K562 (cell line): ENCODE measurements at regions not wholly inside any gene's neighbourhood (a gene's known extent, or its start where the extent isn't known, plus 50 kb on each side); places are given as distances from the start of the nearest gene placed in this dataset.

Experiments
- ATAC-seq: fragments of 200-7000 bp; cut with Tn5 transposase; 3 replicates; pipeline ENCODE4 v1.9.1; 2020; ENCODE audit warnings: moderate library complexity
- BruUV-seq: library from RNA; stranded (reverse); fragments of 400-500 nt; replicated peaks from 2 replicates; lab custom pipeline; 2021; lab: Mats Ljungman, UMichigan
- CTCF ChIA-PET: fragments of 300-600 bp; formaldehyde crosslinking; extraction: SDS; loops from one replicate; lab custom pipeline; 2021; ENCODE audit warnings: low intra/inter-chr PET ratio; lab: Yijun Ruan, JAX
- POLR2A ChIA-PET: fragments of 300-600, 350-650 bp; sonication (Branson Sonifier 250); formaldehyde crosslinking; extraction: SDS; loops from one replicate; lab custom pipeline; 2021; ENCODE audit warnings: antibody characterized with exemption, inconsistent platforms; lab: Yijun Ruan, JAX
- DNase-seq, 4 experiments: peaks; one replicate each; pipeline versions ENCODE4 v3.0.0 to v3.0.0-alpha.2; 2011 to 2018; ENCODE audit warnings: low spot score in 3 of 4, mixed read lengths in 3 of 4; ENCODE audit errors: extremely low read depth in 1 of 4
- FAIRE-seq: peaks from 2 replicates; lab custom pipeline; 2011; peaks lifted over from hg19 to GRCh38; lab: Jason Lieb, UNC
- H2AFZ ChIP-seq: 2 replicates; pipeline ENCODE4 v1.6.0; 2011; ENCODE audit warnings: low read depth, low read length, control low read depth, inconsistent platforms
- H3K27ac ChIP-seq: fragments of 200-600 bp; 3 replicates; pipeline ENCODE4 v1.8.0; 2011; ENCODE audit warnings: low read depth, mild to moderate bottlenecking, control low read depth, inconsistent platforms, low read length, moderate library complexity, mixed read lengths; ENCODE audit errors: extremely low read depth
- H3K27me3 ChIP-seq, 2 experiments: fragments of 300-600 bp in 1 of 2; 2 replicates in 1 of 2; 3 replicates in 1 of 2; pipeline versions ENCODE4 v1.6.0 to v1.8.0; 2011; ENCODE audit warnings: inconsistent platforms in 2 of 2, low read length in 2 of 2, mild to moderate bottlenecking in 1 of 2, mixed read lengths in 1 of 2, moderate library complexity in 1 of 2; ENCODE audit not compliant: control insufficient read depth in 2 of 2, insufficient read depth in 2 of 2
- H3K36me3 ChIP-seq: fragments of 300-600 bp; 3 replicates; pipeline ENCODE4 v1.8.0; 2011; ENCODE audit warnings: mild to moderate bottlenecking, low read length, inconsistent platforms; ENCODE audit not compliant: control insufficient read depth, insufficient read depth
- H3K4me1 ChIP-seq, 2 experiments: fragments of 200-600 bp in 1 of 2; replicated peaks in 1 of 2; 2 replicates in 1 of 2; 3 replicates in 1 of 2; pipeline versions ENCODE4 v1.5.1 to v1.8.0; 2011; ENCODE audit warnings: inconsistent platforms in 2 of 2, low read length in 2 of 2, mild to moderate bottlenecking in 1 of 2, mixed read lengths in 1 of 2, moderate library complexity in 1 of 2; ENCODE audit not compliant: control insufficient read depth in 2 of 2, insufficient read depth in 2 of 2
- H3K4me2 ChIP-seq: 2 replicates; pipeline ENCODE4 v1.6.1; 2011; ENCODE audit warnings: low read length, control low read depth, inconsistent platforms, mixed read lengths; ENCODE audit not compliant: insufficient read depth
- H3K4me3 ChIP-seq: fragments of 200-600 bp; sonication (generic), shearing (Covaris generic); 2 replicates; pipeline ENCODE4 v1.5.1; 2016; ENCODE audit warnings: control low read depth, inconsistent platforms
- H3K79me2 ChIP-seq: fragments of 200-600 bp; 3 replicates; pipeline ENCODE4 v1.8.0; 2011; ENCODE audit warnings: low read length, inconsistent platforms; ENCODE audit not compliant: control insufficient read depth, insufficient read depth
- H3K9ac ChIP-seq, 2 experiments: 2 replicates each; pipeline versions ENCODE4 v1.6.0 to v1.6.1; 2011; ENCODE audit warnings: low read depth in 2 of 2, low read length in 2 of 2, control low read depth in 1 of 2, inconsistent platforms in 1 of 2, mild to moderate bottlenecking in 1 of 2, mixed read lengths in 1 of 2; ENCODE audit not compliant: insufficient read depth in 1 of 2
- H3K9me1 ChIP-seq: one replicate; pipeline ENCODE4 v1.6.0; 2011; ENCODE audit warnings: inconsistent platforms, mild to moderate bottlenecking, low read length, moderate library complexity; ENCODE audit not compliant: control insufficient read depth, insufficient read depth
- H3K9me3 ChIP-seq: replicated peaks from 2 replicates; pipeline ENCODE4 v1.5.1; 2011; ENCODE audit warnings: low read depth, low read length, inconsistent platforms; ENCODE audit not compliant: control insufficient read depth, insufficient read depth
- H4K20me1 ChIP-seq: replicated peaks from 2 replicates; pipeline ENCODE4 v1.6.1; 2011; ENCODE audit warnings: low read length, inconsistent platforms, mixed read lengths; ENCODE audit not compliant: control insufficient read depth, insufficient read depth
- E2F3 ChIP-seq: fragments of 250-450 bp; sonication (Bioruptor Pico); IDR thresholded peaks from 2 replicates; pipeline ENCODE4 v1.4.0; 2020; ENCODE audit warnings: mild to moderate bottlenecking
- GABPB1 ChIP-seq: sonication (generic); formaldehyde crosslinking; IDR thresholded peaks from 2 replicates; pipeline ENCODE4 v1.8.0; 2022; ENCODE audit warnings: mild to moderate bottlenecking, missing genetic modification reagents
- HDGF ChIP-seq: fragments of 450-650 bp; IDR thresholded peaks from 2 replicates; pipeline ENCODE4 v1.6.1; 2016
- MBD1 ChIP-seq: fragments of 250-450 bp; sonication (Bioruptor Pico); IDR thresholded peaks from 2 replicates; pipeline ENCODE4 v1.8.0; 2022; ENCODE audit warnings: inconsistent platforms
- POLR2H ChIP-seq: IDR thresholded peaks from 2 replicates; pipeline ENCODE4 v1.6.1; 2016; ENCODE audit warnings: missing genetic modification characterization, low read depth, mild to moderate bottlenecking, control low read depth, missing compliant biosample characterization, moderate library complexity
- SRF ChIP-seq, 2 experiments: fragments of 250-450, 450-650 bp in 1 of 2; sonication (Bioruptor Pico) in 1 of 2; sonication (generic) in 1 of 2; formaldehyde crosslinking; IDR thresholded peaks; 2 replicates each; pipeline versions ENCODE4 v1.5.0 to v1.5.1; 2020 to 2022; ENCODE audit warnings: mild to moderate bottlenecking in 1 of 2, missing genetic modification reagents in 1 of 2
- SRSF7 ChIP-seq: fragments of 200-400 bp; formaldehyde crosslinking; optimal IDR thresholded peaks from 2 replicates; pipeline ENCODE3; 2017; ENCODE audit warnings: mild to moderate bottlenecking, low read depth, low read length
- TCF7L2 ChIP-seq: fragments of 150-350 bp; IDR thresholded peaks from 2 replicates; pipeline ENCODE4 v1.6.1; 2016; ENCODE audit warnings: low read depth, mild to moderate bottlenecking, low read length, moderate library complexity
- TEAD2 ChIP-seq: fragments of 450-650 bp; IDR thresholded peaks from 2 replicates; pipeline ENCODE4 v1.6.1; 2016; ENCODE audit warnings: missing genetic modification characterization, control low read depth, missing compliant biosample characterization
- U2AF1 ChIP-seq: fragments of 200-400 bp; formaldehyde crosslinking; optimal IDR thresholded peaks from 2 replicates; pipeline ENCODE3; 2017; ENCODE audit warnings: mild to moderate bottlenecking, low read depth, low read length, moderate library complexity
- ZNF146 ChIP-seq: IDR thresholded peaks from one replicate; pipeline ENCODE4 v1.6.1; 2018; ENCODE audit warnings: missing compliant biosample characterization; ENCODE audit not compliant: unreplicated experiment
- ZNF445 ChIP-seq: fragments of 250-450 bp; sonication (Bioruptor Pico); IDR thresholded peaks from 2 replicates; pipeline ENCODE4 v1.4.0; 2020; ENCODE audit warnings: low read depth, mild to moderate bottlenecking, moderate library complexity
- WGBS: fragments of 100-300 bp; shearing (Covaris generic); methylation state at CpG from one replicate; pipeline ENCODE4 v1.1.6; 2016; ENCODE audit warnings: low coverage, mixed read lengths; ENCODE audit not compliant: insufficient coverage; ENCODE audit errors: missing lambda C conversion rate; 5-methylcytosine and 5-hydroxymethylcytosine counted together
- in situ Hi-C: fragments of 300-500 bp; cut with MboI; formaldehyde crosslinking; loops from 4 replicates; pipeline ENCODE4 v1.15.0; 2018; ENCODE audit warnings: inconsistent platforms, mixed read lengths
- intact Hi-C: fragments of 100-400 bp; cut with micrococcal nuclease; formaldehyde crosslinking; loops from 2 replicates; pipeline ENCODE4 v1.14.2; 2022
- TF ChIP-seq, protein P1 (sequence below): fragments of 450-650 bp; formaldehyde crosslinking; IDR thresholded peaks from 2 replicates; pipeline ENCODE4 v1.4.0; 2022; ENCODE audit warnings: missing genetic modification characterization

DNA sequence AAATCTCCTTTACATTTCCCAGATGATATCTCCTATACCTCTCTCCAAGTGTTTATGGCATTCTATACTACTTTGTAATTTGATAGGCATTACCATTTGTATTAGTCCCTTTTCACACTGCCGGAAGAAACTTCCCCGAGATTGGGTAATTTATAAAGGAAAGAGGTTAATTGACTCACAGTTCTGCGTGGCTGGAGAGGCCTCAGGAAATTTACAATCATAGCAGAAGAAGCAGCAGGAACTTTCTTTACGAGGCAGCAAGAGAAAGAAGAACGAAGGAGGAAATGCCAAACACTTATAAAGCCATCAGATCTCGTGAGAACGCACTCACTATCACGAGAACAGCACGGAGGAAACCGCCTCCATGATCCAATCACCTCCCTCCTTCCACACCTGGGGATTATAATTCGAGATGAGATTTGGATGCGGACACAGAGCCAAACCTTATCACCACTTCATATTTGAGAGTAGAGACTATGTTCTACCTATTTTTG lies 1194.6 kb downstream of the SORCS1 start:
- Histone ChIP-seq H3K27me3 (no peaks in the 10 kb centered on the region), H3K9ac (no peak overlapping the region), H3K36me3 (no peaks in the 10 kb centered on the region), H3K9me3 (no peaks in the 10 kb centered on the region), H3K9me1 (no peaks in the 10 kb centered on the region), H3K27ac (no peak overlapping the region), H2AFZ (no peak overlapping the region), H4K20me1 (no peaks in the 10 kb centered on the region), H3K4me1 (no peaks in the 10 kb centered on the region), H3K4me3 (no peak overlapping the region), H3K79me2 (no peaks in the 10 kb centered on the region), H3K4me2 (no peak overlapping the region)
- intact Hi-C loops = no loop called here
- in situ Hi-C loops = no loop called here
- DNase-seq (no peak), FAIRE-seq (no peak), ATAC-seq (no peak)
- no TSS peak for BruUV-seq
- ChIA-PET POLR2A (no interaction called here), CTCF (no interaction called here)
- TF ChIP-seq E2F3 (CRISPR knock-in tag) = no peak
- 0% methylated on average over 7 of the region's 12 CpGs for WGBS

DNA sequence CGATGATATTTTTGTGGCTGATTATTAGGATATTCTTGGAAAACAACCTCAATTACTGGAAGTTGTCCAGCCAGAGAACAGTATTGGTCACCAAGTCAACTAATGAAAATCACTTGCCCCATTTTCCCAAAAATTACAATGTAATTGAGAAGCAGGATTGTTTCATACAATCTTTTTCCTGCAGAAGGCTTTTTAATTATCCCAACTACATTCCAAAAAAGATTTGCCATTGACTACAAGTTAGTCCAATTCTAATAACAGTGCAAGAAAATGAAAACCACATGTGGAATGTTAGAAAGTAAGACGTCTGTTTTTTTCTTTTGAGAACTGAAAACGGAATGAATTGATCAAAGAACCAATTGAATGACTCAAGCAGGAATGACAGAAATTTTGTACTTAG lies 1195.8 kb downstream of the SORCS1 start:
- no TSS peak for BruUV-seq
- no peak overlapping the region for H3K4me2 ChIP-seq
- intact Hi-C loops = no loop called here
- CTCF ChIA-PET = no interaction called here
- H3K79me2 ChIP-seq = no peaks in the 10 kb centered on the region
- no peaks in the 10 kb centered on the region for H3K36me3 ChIP-seq
- H3K4me1 ChIP-seq = no peaks in the 10 kb centered on the region
- no peak overlapping the region for H3K9ac ChIP-seq
- no peaks in the 10 kb centered on the region for H3K9me1 ChIP-seq
- POLR2A ChIA-PET = no interaction called here
- ATAC-seq (no peak), DNase-seq (no peak), FAIRE-seq (no peak)
- H2AFZ ChIP-seq = no peak overlapping the region
- in situ Hi-C loops = no loop called here
- H3K27ac ChIP-seq = no peak overlapping the region
- no peak overlapping the region for H3K4me3 ChIP-seq
- H3K9me3 ChIP-seq = no peaks in the 10 kb centered on the region
- no peaks in the 10 kb centered on the region for H3K27me3 ChIP-seq
- 0% methylated on average over 3 of the region's 3 CpGs for WGBS
- no peaks in the 10 kb centered on the region for H4K20me1 ChIP-seq
- TF ChIP-seq TCF7L2 (no peak), HDGF (no peak), ZNF146 (no peak), POLR2H (tag) (no peak), SRF (CRISPR knock-in tag; IDR thresholded peaks at IDR 0.05) (no peak), TEAD2 (no peak), U2AF1 (no peak), SRSF7 (no peak), GABPB1 (no peak), MBD1 (CRISPR knock-in tag) (no peak), ZNF445 (CRISPR knock-in tag) (no peak)
- TF ChIP-seq, protein P1, sequence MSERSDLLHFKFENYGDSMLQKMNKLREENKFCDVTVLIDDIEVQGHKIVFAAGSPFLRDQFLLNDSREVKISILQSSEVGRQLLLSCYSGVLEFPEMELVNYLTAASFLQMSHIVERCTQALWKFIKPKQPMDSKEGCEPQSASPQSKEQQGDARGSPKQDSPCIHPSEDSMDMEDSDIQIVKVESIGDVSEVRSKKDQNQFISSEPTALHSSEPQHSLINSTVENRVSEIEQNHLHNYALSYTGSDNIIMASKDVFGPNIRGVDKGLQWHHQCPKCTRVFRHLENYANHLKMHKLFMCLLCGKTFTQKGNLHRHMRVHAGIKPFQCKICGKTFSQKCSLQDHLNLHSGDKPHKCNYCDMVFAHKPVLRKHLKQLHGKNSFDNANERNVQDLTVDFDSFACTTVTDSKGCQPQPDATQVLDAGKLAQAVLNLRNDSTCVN (CRISPR knock-in tag) = no peak
